Panc1 (cell line): ENCODE measurements at regions not wholly inside any gene's neighbourhood (a gene's known extent, or its start where the extent isn't known, plus 50 kb on each side); places are given as distances from the start of the nearest gene placed in this dataset.

Experiments used
- ATAC-seq: fragments of 200-7000 bp; cut with Tn5 transposase; 2 replicates; pipeline ENCODE4 v1.9.1; 2020; ENCODE audit warnings: mild to moderate bottlenecking, moderate library complexity
- BruUV-seq: library from RNA; stranded (reverse); fragments of 400-500 nt; replicated peaks from 2 replicates; lab custom pipeline; 2021; lab: Mats Ljungman, UMichigan
- CTCF ChIA-PET: fragments of 300-600 bp; sonication (Branson Sonifier 250); formaldehyde crosslinking; loops from one replicate; lab custom pipeline; 2022; ENCODE audit warnings: antibody characterized with exemption; lab: Charles Lee
- POLR2A ChIA-PET: fragments of 300-600 bp; sonication (Branson Sonifier 250); formaldehyde crosslinking; loops from one replicate; lab custom pipeline; 2022; ENCODE audit warnings: antibody characterized with exemption; lab: Charles Lee
- DNase-seq: peaks from one replicate; pipeline ENCODE4 v3.0.0-alpha.2; 2010; ENCODE audit warnings: low read depth, low spot score
- H3K27ac ChIP-seq: 2 replicates; pipeline ENCODE4 v1.5.1; 2011; ENCODE audit warnings: mild to moderate bottlenecking, low read length, inconsistent platforms
- H3K27me3 ChIP-seq: fragments of 200-500 bp; sonication (Bioruptor generic); 2 replicates; pipeline ENCODE4 v1.6.0; 2014; ENCODE audit warnings: low read length, inconsistent platforms; ENCODE audit not compliant: control insufficient read depth, insufficient read depth
- H3K36me3 ChIP-seq: fragments of 200-500 bp; sonication (Bioruptor generic); 2 replicates; pipeline ENCODE4 v1.5.1; 2014; ENCODE audit warnings: inconsistent platforms, mild to moderate bottlenecking, low read length, moderate library complexity; ENCODE audit not compliant: control insufficient read depth, insufficient read depth
- H3K4me1 ChIP-seq: 2 replicates; pipeline ENCODE4 v1.5.1; 2011; ENCODE audit warnings: inconsistent platforms, mild to moderate bottlenecking, low read length, moderate library complexity; ENCODE audit not compliant: control insufficient read depth, insufficient read depth
- H3K4me3 ChIP-seq, 2 experiments: 2 replicates each; pipeline ENCODE4 v1.5.1; 2011 to 2012; ENCODE audit warnings: low read depth in 2 of 2, low read length in 2 of 2, mild to moderate bottlenecking in 2 of 2, inconsistent platforms in 1 of 2, moderate library complexity in 1 of 2
- H3K9me3 ChIP-seq: fragments of 200-500 bp; sonication (Bioruptor generic); 2 replicates; pipeline ENCODE4 v1.5.1; 2014; ENCODE audit warnings: low read depth, mild to moderate bottlenecking, inconsistent platforms, low read length, moderate library complexity; ENCODE audit not compliant: control insufficient read depth, insufficient read depth
- CTCF ChIP-seq: fragments of 450-650 bp; IDR thresholded peaks from 2 replicates; pipeline ENCODE4 v1.5.1; 2017; ENCODE audit warnings: mild to moderate bottlenecking
- POLR2AphosphoS5 ChIP-seq: IDR thresholded peaks from 2 replicates; pipeline ENCODE4 v1.6.1; 2012; ENCODE audit warnings: mild to moderate bottlenecking, low read depth, low read length, moderate library complexity
- REST ChIP-seq, 2 experiments: IDR thresholded peaks; 2 replicates each; pipeline ENCODE4 v1.6.1; 2011 to 2012; ENCODE audit warnings: low read depth in 2 of 2, control low read depth in 1 of 2, low read length in 1 of 2, mild to moderate bottlenecking in 1 of 2, moderate library complexity in 1 of 2; ENCODE audit not compliant: insufficient read depth in 1 of 2
- SIN3A ChIP-seq: IDR thresholded peaks from 2 replicates; pipeline ENCODE4 v1.6.1; 2012; ENCODE audit warnings: low read depth, mild to moderate bottlenecking, low read length, moderate library complexity, borderline replicate concordance; ENCODE audit not compliant: insufficient read depth
- TCF7L2 ChIP-seq: IDR thresholded peaks from 2 replicates; pipeline ENCODE4 v1.6.1; 2011; ENCODE audit warnings: mild to moderate bottlenecking, low read depth, low read length, inconsistent platforms
- in situ Hi-C: cut with HindIII; loops from 2 replicates; pipeline ENCODE4 v1.10.0; 2016; ENCODE audit warnings: low sequenced_read_pairs, low pct_unique_long_range_greater_than_20kb
- intact Hi-C: fragments of 100-400 bp; cut with micrococcal nuclease; formaldehyde crosslinking; loops from one replicate; pipeline ENCODE4 v1.10.0; 2022; ENCODE audit not compliant: unreplicated experiment

- in situ Hi-C loops = no loop called here
- no TSS peak for BruUV-seq
- intact Hi-C loops = no loop called here
- ATAC-seq (no peak), DNase-seq (no peak)
- Histone ChIP-seq H3K4me3 (no peak overlapping the region), H3K4me1 (no peaks in the 10 kb centered on the region), H3K27ac (no peak overlapping the region), H3K9me3 (no peaks in the 10 kb centered on the region), H3K36me3 (no peaks in the 10 kb centered on the region), H3K27me3 (no peaks in the 10 kb centered on the region)
- CTCF ChIA-PET = interaction anchor here (1.6 kb wide), 1 partner anchor 161 kb away, joined by 7 read pairs; no protein-coding TSS in a partner anchor
- TF ChIP-seq CTCF (no peak), POLR2AphosphoS5 (no peak), SIN3A (no peak), REST (IDR thresholded peaks at IDR 0.05; ENCODE audit: insufficient read depth in 1 of 2, low read depth in 2 of 2, low read length in 1 of 2) (no peak), TCF7L2 (no peak)
- POLR2A ChIA-PET = no interaction called here
These were observed 124.0 kb downstream of the SPTSSA start for GRCh38 chr14:34338056-34338455.

GRCh38 chr14:34336501-34336900 is 125.5 kb downstream of the SPTSSA start:
- intact Hi-C loops (no loop called here), in situ Hi-C loops (no loop called here)
- Histone ChIP-seq H3K4me1 (no peaks in the 10 kb centered on the region; the same call in 1 of the 2 replicates), H3K36me3 (no peaks in the 10 kb centered on the region), H3K27me3 (no peaks in the 10 kb centered on the region), H3K4me3 (no peak overlapping the region), H3K27ac (no peak overlapping the region), H3K9me3 (no peaks in the 10 kb centered on the region)
- no TSS peak for BruUV-seq
- ATAC-seq (no peak), DNase-seq (no peak)
- ChIA-PET POLR2A (no interaction called here), CTCF (no interaction called here)
- TF ChIP-seq POLR2AphosphoS5 = no peak
- TF ChIP-seq TCF7L2 = no peak
- no peak for TF ChIP-seq CTCF
- TF ChIP-seq SIN3A = no peak
- TF ChIP-seq REST (IDR thresholded peaks at IDR 0.05; ENCODE audit: insufficient read depth in 1 of 2, low read depth in 2 of 2, low read length in 1 of 2) = no peak
